HG03066 (cell line): ENCODE measurements at regions not wholly inside any gene's neighbourhood (a gene's known extent, or its start where the extent isn't known, plus 50 kb on each side); places are given as distances from the start of the nearest gene placed in this dataset.
"Not testable (repeated sequence)": the region's sequence is repeated elsewhere in the genome, so short reads cannot be mapped to it uniquely, and the experiment has no call there.

ENCODE experiments used
- ATAC-seq: cut with Tn5 transposase; IDR thresholded peaks from one replicate; pipeline ENCODE4 v1.9.1; 2021; ENCODE audit warnings: low read depth; ENCODE audit not compliant: unreplicated experiment

GRCh38 chr6:122141246-122141645 lies 258.2 kb upstream of the HSF2 start:
- no peak for ATAC-seq

GRCh38 chr6:122143813-122144601 lies 255.4 kb upstream of the HSF2 start:
- ATAC-seq: no peak

DNA sequence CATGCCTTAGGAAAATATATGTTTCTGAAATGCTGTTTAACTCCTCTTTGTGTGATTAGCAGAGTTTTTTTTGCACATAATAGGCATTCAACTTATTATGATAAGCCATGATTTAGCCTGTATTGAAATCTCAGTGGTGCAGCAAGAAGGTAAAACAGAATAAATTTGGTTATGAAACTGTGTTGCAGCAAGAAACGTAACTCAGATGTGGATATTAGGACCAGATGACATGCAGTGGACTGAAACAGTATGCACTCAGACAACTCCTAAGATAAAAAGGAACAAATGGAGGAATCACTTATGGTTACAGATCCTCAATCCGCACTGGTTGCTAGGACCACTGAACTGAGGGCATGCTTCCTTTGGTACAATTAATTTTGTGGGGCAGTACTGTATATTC lies 254.2 kb upstream of the HSF2 start:
- no peak for ATAC-seq

DNA sequence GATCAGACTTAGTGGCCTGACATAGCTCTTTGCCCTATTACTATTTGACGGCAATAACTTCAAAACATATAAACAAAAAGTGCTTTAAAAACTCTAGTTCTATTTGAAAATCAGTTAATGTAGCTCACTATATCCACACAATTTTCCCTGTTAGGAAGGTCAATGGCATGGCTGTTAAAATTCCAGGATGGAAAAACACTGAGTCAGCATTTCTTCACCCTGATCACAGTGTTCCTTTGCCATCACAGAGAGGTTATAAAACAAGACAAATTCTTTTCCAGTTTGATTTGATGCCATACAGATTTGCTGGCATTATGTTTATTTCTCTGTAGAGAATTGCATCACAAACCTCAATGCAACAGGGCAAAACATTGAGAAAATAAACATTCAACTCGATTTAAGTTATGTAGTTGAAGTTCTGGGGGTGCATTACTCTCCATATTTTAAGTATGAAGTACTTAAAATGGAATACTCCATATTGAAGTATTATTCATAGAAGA lies 253.7 kb upstream of the HSF2 start:
- ATAC-seq: no peak

DNA sequence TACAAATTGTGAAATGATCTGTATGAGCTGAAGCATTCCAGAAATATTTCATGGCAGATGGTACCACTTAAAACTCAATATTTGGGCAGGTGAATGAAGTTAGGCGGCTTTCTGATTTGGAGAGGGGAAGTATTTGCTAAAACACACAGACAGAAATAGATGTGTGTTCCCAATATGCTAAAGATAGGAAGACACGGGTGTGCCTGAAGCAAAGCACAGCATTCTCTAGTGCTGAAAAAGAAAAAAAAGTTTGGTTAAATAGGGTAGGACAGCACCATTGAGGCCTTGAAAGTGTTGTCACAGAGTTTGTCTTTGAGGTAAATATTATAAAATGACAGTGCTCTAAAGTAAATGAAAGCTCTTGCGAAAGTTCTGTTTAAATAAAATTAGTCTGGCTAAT lies 252.2 kb upstream of the HSF2 start:
- no peak for ATAC-seq

GRCh38 chr6:122151066-122151465 lies 248.4 kb upstream of the HSF2 start:
- no peak for ATAC-seq

GRCh38 chr6:122151763-122152162 lies 247.7 kb upstream of the HSF2 start:
- ATAC-seq: no peak

DNA sequence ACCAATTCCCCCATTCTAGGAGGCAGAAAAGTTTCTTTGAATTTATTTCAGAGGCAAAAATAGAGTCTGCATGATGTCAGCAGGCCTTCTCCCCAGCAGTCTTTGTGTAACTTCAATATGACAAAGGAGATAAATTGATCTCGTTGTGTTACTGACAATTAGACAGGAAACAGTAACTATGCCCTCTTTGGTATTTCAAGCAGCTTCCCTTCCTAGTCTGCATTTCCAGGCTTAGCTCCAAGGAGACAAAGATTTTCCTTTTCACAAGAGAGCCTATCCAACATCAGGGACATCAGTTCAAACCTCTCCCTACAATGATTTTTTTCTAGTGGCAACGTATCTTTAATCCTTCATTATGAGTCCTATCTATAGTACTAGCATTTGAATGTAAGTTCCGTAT lies 245.9 kb upstream of the HSF2 start:
- no peak for ATAC-seq

DNA sequence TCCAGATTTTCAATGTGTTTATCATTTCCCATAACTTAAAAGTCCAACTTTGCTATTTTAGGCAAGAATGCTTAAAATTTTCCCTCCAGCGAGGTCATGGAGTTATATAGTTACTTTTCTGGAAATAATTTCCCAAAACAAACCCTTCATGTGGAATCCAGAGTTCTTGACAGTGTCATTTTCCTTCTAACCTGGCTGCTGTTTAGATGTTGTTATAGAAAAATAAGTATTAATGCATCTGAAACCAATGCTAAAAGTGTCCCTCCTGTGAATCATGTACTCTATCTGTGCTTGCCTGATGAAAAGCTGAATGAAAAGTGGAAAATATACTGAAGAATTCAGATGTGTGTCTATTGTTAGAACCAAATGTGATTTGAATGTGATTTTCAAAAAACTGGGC lies 245.3 kb upstream of the HSF2 start:
- ATAC-seq: no peak

- no peak for ATAC-seq
Measured at GRCh38 chr6:122154912-122155575, 244.4 kb upstream of the HSF2 start.

DNA sequence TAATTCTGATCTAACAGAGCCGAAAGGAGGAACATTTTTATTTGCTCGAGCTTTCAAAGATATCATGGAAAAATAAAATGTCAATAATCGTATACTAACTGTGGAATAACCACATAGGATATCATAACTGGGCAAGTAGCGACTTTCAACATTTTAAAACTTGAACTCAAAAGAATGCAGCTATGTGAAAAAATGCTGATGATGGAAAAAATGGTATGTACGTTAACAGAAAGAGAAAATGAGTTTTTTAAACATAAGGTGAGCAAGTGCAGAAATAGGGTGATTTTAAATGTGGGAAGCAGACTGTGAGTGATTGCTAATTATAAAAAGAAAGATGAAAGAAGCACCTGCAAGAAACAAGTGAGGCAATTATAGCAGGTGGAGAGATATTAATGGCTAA lies 238.3 kb upstream of the HSF2 start:
- ATAC-seq: no peak

- ATAC-seq: no peak
Measured at GRCh38 chr6:122165014-122165413, 234.4 kb upstream of the HSF2 start.

GRCh38 chr6:122170274-122170673 lies 229.2 kb upstream of the HSF2 start:
- ATAC-seq: no peak

DNA sequence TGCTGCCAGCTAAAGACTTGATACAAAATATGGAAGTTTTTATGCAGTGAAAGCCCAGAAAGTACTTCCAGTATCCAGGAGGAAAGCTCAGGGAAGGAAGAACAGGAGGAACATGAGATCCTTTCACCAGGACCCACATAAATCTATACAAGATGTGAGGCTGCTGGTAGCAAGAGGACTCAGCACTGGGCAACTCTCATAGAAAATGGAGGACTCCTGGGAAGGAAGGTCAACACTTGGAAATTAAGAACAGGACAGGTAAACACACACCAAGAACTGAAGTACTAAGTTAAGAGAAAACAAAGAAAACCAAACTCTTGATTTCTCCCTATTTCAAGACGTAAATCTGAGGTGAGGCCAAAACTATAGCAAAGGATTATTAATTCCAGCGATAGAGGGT lies 220.5 kb upstream of the HSF2 start:
- no peak for ATAC-seq

DNA sequence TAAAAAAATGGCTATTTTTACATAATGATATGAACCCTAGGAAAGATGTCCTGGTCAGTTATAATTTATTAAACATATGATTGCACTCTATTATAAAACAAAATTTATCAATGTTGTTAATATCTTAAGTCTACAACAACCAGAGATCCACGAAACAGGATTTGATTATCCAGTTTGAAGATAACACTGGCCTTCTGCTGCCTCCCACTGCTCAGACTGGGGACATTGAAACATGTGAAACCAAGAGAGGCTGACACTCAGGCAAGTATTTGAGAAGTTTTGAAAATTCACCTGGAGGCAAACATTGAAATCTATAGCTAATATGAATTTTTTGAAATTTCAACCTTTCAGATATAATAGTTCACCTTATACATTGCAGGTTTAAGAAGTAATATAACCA lies 219.3 kb upstream of the HSF2 start:
- no peak for ATAC-seq

GRCh38 chr6:122182061-122182460 lies 217.4 kb upstream of the HSF2 start:
- no peak for ATAC-seq

- no peak for ATAC-seq
Measured at GRCh38 chr6:122184401-122184827, 215.0 kb upstream of the HSF2 start.

GRCh38 chr6:122185458-122185857 lies 214.0 kb upstream of the HSF2 start:
- not testable (repeated sequence) for ATAC-seq

DNA sequence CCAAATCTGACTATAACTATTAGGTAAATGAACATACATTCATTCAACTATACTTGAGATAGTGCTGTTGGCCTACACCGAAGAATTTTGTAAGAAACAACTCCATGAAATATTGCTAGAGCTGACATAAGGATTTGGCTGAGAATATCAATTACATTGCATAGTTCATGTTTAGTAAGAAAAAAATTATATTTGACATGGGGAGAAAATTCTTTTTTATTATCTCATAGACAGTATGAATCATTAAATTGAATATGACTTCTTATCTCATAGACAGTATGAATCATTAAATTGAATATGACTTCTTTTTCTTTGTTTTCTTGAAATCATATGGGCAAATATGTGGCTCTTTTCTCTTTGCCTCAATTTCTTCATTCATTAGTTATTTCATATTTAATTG lies 212.3 kb upstream of the HSF2 start:
- no peak for ATAC-seq

GRCh38 chr6:122198922-122199321 lies 200.5 kb upstream of the HSF2 start:
- no peak for ATAC-seq

- ATAC-seq: no peak
Measured at GRCh38 chr6:122200440-122200839, 199.0 kb upstream of the HSF2 start.

GRCh38 chr6:122202576-122203137 lies 196.8 kb upstream of the HSF2 start:
- ATAC-seq: no peak
